GM13976 (cell line): ENCODE measurements at regions not wholly inside any gene's neighbourhood (a gene's known extent, or its start where the extent isn't known, plus 50 kb on each side); places are given as distances from the start of the nearest gene placed in this dataset.

Experiments used
- DNase-seq: peaks from one replicate; pipeline ENCODE4 v3.0.0; 2012; ENCODE audit warnings: low spot score
- in situ Hi-C: fragments of 300-500 bp; cut with MboI; formaldehyde crosslinking; loops from one replicate; pipeline ENCODE4 v1.12.0; 2022; ENCODE audit warnings: low sequenced_read_pairs, mixed read lengths, inconsistent platforms; ENCODE audit not compliant: unreplicated experiment
- TF ChIP-seq, protein P1 (sequence below): IDR thresholded peaks from 2 replicates; pipeline ENCODE4 v1.5.1; 2012; ENCODE audit warnings: borderline replicate concordance, mild to moderate bottlenecking; ENCODE audit not compliant: insufficient read depth; ENCODE audit errors: extremely low read depth, missing control alignments, control extremely low read depth

DNA sequence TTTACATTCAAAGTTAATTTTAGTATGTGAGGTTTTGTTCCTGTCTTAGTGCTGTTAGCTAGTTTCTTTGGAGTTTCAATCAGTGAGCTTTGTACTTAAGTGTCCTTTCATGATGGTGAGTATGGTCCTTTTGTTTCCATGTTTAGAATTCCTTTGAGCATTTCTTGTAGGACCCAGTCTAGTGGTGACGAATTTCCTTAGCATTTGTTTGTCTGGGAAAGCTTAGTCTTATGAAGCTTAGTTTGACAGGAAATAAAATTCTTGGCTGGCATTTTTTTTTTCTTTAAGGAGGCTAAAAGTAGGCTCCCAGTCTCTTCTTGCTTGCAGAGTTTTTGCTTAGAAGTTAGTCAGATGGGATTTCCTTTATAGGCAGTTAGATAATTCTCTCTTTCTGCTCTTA lies 209.2 kb upstream of the SEMA3C start:
- no peak for DNase-seq
- in situ Hi-C loops = no loop called here
- TF ChIP-seq, protein P1, sequence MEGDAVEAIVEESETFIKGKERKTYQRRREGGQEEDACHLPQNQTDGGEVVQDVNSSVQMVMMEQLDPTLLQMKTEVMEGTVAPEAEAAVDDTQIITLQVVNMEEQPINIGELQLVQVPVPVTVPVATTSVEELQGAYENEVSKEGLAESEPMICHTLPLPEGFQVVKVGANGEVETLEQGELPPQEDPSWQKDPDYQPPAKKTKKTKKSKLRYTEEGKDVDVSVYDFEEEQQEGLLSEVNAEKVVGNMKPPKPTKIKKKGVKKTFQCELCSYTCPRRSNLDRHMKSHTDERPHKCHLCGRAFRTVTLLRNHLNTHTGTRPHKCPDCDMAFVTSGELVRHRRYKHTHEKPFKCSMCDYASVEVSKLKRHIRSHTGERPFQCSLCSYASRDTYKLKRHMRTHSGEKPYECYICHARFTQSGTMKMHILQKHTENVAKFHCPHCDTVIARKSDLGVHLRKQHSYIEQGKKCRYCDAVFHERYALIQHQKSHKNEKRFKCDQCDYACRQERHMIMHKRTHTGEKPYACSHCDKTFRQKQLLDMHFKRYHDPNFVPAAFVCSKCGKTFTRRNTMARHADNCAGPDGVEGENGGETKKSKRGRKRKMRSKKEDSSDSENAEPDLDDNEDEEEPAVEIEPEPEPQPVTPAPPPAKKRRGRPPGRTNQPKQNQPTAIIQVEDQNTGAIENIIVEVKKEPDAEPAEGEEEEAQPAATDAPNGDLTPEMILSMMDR = no peak

DNA sequence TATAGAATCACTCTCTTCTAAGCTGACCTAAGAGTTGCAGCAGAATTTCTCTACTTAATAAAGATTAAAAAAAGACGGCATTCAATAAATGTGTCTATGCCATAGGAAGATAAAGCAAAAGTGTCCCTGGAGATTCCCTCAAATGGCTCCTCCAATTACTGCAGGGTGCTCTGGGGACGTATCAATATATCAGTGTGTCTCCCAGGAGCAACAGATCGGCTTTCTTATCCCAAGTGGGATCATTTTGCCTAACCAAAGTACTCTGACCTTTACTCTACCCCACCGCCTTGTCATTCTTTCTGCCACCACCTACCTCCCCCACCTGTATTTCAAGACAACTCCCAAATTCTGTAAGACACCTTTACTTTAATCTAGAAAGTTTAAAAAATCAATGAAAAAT lies 202.0 kb upstream of the SEMA3C start:
- no peak for DNase-seq
- in situ Hi-C loops = no loop called here

DNA sequence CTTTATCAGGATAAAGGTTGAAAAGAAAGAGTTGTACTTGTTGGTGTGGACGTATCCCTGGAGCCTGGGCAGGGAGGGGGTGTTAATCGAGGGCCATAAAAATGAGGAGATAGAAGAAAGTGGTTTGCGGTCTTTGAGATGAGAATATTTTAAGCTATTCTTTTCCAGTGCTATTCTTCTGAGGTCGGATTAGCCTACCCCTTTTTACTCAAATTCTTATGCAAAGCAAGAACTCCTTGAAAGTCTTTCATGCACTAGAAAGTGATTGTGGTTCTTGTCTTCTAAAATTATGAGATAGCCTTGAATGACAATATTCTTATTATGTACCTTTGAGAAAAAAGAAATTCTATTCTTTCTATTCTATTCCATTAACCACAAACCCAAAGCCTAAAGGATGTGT lies 201.3 kb upstream of the SEMA3C start:
- in situ Hi-C loops = no loop called here
- TF ChIP-seq, protein P1 = no peak

More for the DNA sequence above, 202.0 kb upstream of the SEMA3C start:
- TF ChIP-seq, protein P1 = no peak

DNA sequence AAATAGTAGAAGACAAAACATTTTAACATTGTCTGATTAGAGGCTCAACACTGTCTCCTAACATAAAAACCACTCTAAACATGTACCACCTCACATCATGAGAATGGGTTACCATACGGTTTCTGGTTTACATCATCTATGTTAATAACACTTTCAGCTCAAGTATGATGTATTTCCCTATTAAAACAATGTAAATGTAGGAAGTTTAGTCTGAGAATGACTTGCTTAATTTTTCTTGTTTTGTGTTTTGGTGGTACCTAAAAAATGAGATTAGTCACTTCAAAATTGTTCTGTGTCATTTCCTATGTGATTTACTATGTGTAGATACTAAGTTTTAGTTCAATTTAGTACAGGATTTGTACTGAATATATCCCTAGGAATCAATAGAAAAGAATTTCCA lies 195.8 kb upstream of the SEMA3C start:
- TF ChIP-seq, protein P1 = no peak
- DNase-seq = no peak
- in situ Hi-C loops = no loop called here

More for the DNA sequence above, 201.3 kb upstream of the SEMA3C start:
- no peak for DNase-seq

DNA sequence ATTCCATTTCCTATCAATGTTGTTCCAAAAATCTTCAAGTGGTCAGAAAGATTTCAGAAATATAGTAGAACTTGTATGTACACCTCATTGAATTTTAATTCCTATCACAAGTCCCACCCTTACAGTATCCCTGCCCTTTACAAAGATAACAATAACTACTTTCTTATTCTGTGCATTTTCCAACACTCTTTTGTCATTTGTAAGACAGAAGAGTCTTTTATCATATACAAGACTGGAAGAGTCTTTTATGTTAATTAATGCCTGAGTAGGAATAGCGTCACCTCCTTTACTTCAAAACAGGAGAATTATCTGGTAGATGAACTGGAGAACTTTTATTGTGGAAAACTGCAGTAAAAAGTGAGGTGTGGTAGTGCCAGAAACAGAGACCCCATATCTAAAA lies 193.9 kb upstream of the SEMA3C start:
- in situ Hi-C loops = no loop called here
- DNase-seq = no peak
- TF ChIP-seq, protein P1 = no peak

DNA sequence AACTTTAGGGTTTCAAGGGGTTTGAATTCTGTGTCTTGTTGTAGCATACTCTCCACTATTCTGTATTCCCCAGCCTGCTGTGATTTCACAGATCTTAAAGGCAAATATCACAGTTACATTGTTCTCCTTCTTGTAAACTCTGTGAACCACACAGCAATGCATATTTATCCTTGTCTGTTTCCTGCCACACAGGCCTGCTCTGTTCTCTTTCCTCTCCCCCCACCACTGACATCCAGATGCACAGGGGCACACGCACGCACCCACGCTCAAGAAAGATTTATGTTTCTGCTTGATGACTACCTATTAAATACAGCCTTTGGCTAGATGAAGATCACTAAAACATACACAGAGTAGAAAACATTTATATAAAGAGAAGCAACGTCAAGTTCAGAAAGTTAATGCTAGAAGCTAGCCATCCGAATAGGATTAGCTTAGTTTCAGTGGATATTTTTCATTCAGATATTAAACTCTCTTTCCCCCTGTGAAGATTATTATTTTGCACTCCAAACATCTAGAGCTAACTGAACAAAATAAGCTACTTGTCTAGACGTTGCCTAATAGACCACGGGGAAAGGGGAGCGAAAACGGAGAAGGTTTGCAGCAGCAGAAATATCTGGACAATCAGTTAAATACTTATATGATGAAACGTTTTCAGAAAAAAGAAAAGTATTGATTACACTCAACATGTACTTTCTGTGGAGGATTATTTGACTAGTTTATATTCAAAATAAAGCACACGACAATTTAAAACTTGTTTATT lies 193.1 kb upstream of the SEMA3C start:
- in situ Hi-C loops = no loop called here
- no peak for DNase-seq
- TF ChIP-seq, protein P1 = no peak
